ENCODE measurements at regions not wholly inside any gene's neighbourhood (a gene's known extent, or its start where the extent isn't known, plus 50 kb on each side); places are given as distances from the start of the nearest gene placed in this dataset.

DNA sequence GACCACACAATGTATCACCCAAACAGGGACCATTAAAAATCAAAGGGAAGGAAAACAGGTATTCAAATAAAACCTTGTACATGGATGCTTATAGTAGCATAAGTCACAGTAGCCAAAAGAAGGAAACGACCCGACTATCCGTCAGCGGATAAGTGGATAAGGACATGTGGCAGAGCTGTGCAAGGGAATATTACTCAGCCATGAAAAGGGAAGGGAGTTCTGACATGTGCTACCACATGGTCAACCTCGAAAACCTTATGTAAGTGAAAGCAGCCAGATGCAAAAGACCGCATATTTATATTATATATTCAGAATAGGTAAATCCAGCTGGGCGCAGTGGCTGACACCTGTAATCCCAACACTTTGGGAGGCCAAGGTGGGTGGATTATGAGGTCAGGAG, 193.3 kb downstream of the NPHP4 start:
- TF ChIP-seq, protein P1, sequence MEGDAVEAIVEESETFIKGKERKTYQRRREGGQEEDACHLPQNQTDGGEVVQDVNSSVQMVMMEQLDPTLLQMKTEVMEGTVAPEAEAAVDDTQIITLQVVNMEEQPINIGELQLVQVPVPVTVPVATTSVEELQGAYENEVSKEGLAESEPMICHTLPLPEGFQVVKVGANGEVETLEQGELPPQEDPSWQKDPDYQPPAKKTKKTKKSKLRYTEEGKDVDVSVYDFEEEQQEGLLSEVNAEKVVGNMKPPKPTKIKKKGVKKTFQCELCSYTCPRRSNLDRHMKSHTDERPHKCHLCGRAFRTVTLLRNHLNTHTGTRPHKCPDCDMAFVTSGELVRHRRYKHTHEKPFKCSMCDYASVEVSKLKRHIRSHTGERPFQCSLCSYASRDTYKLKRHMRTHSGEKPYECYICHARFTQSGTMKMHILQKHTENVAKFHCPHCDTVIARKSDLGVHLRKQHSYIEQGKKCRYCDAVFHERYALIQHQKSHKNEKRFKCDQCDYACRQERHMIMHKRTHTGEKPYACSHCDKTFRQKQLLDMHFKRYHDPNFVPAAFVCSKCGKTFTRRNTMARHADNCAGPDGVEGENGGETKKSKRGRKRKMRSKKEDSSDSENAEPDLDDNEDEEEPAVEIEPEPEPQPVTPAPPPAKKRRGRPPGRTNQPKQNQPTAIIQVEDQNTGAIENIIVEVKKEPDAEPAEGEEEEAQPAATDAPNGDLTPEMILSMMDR (IDR thresholded peaks at IDR 0.05) = no peak
- TF ChIP-seq POLR2A (IDR thresholded peaks at IDR 0.05) = no peak

All from body of pancreas (tissue), 4 donors.